ENCODE measurements at regions not wholly inside any gene's neighbourhood (a gene's known extent, or its start where the extent isn't known, plus 50 kb on each side); places are given as distances from the start of the nearest gene placed in this dataset.
"Not testable (repeated sequence)": the region's sequence is repeated elsewhere in the genome, so short reads cannot be mapped to it uniquely, and the experiment has no call there.

- no peak for DNase-seq
Observed at GRCh38 chr5:106874974-106875373, 795.8 kb downstream of the EFNA5 start.

GRCh38 chr5:106874531-106874930 lies 796.2 kb downstream of the EFNA5 start:
- no peak for DNase-seq

- DNase-seq, result no peak
Observed at GRCh38 chr5:106873568-106873967, 797.2 kb downstream of the EFNA5 start.

GRCh38 chr5:106865279-106865678 lies 805.5 kb downstream of the EFNA5 start:
- DNase-seq, result no peak

GRCh38 chr5:106862450-106863193 lies 808.1 kb downstream of the EFNA5 start:
- DNase-seq, result no peak

- DNase-seq, result no peak
Observed at GRCh38 chr5:106860398-106861044, 810.2 kb downstream of the EFNA5 start.

- DNase-seq, result no peak
Observed at GRCh38 chr5:106858616-106859015, 812.1 kb downstream of the EFNA5 start.

GRCh38 chr5:106854922-106855321 lies 815.8 kb downstream of the EFNA5 start:
- no peak for DNase-seq

GRCh38 chr5:106854105-106854687 lies 816.5 kb downstream of the EFNA5 start:
- no peak for DNase-seq

GRCh38 chr5:106853266-106853665 lies 817.5 kb downstream of the EFNA5 start:
- DNase-seq, result no peak

- no peak for DNase-seq
Observed at GRCh38 chr5:106849266-106849665, 821.5 kb downstream of the EFNA5 start.

- no peak for DNase-seq
Observed at GRCh38 chr5:106843812-106844416, 826.8 kb downstream of the EFNA5 start.

- DNase-seq, result no peak
Observed at GRCh38 chr5:106833517-106833916, 837.2 kb downstream of the EFNA5 start.

- no peak for DNase-seq
Observed at GRCh38 chr5:106827061-106827460, 843.7 kb downstream of the EFNA5 start.

GRCh38 chr5:106825374-106825773 lies 845.4 kb downstream of the EFNA5 start:
- no peak for DNase-seq

GRCh38 chr5:106822851-106823250 lies 847.9 kb downstream of the EFNA5 start:
- DNase-seq, result no peak

GRCh38 chr5:106818552-106818951 lies 852.2 kb downstream of the EFNA5 start:
- DNase-seq, result no peak

- DNase-seq, result no peak
Observed at GRCh38 chr5:106814961-106815360, 855.8 kb downstream of the EFNA5 start.

- no peak for DNase-seq
Observed at GRCh38 chr5:106801554-106801953, 869.2 kb downstream of the EFNA5 start.

- DNase-seq, result no peak
Observed at GRCh38 chr5:106797996-106798395, 872.7 kb downstream of the EFNA5 start.

GRCh38 chr5:106796081-106796480 lies 874.7 kb downstream of the EFNA5 start:
- DNase-seq, result no peak

- no peak for DNase-seq
Observed at GRCh38 chr5:106784846-106785245, 885.9 kb downstream of the EFNA5 start.

- no peak for DNase-seq
Observed at GRCh38 chr5:106780355-106780754, 890.4 kb downstream of the EFNA5 start.

GRCh38 chr5:106776515-106776914 lies 894.2 kb downstream of the EFNA5 start:
- not testable (repeated sequence) for DNase-seq

Measured in central memory CD4-positive, alpha-beta T cell (primary cell).